LNCaP clone FGC (cell line): ENCODE measurements at regions not wholly inside any gene's neighbourhood (a gene's known extent, or its start where the extent isn't known, plus 50 kb on each side); places are given as distances from the start of the nearest gene placed in this dataset.
A peak's percentile ranks its signal among the peaks of the same experiment; 100 is the strongest.

ENCODE experiments used
- DNase-seq: peaks from one replicate; pipeline ENCODE4 v3.0.0-alpha.2; 2011; ENCODE audit warnings: low read depth
- H3K4me3 ChIP-seq: 2 replicates; pipeline ENCODE4 v1.5.1; 2011; ENCODE audit warnings: mild to moderate bottlenecking, low read depth, low read length, control low read depth
- CTCF ChIP-seq: IDR thresholded peaks from 2 replicates; pipeline ENCODE4 v1.5.1; 2012; ENCODE audit warnings: mild to moderate bottlenecking; ENCODE audit not compliant: control insufficient read depth, insufficient read depth; ENCODE audit errors: extremely low read depth

- no peak overlapping the region for H3K4me3 ChIP-seq
- peak; percentile 96 for TF ChIP-seq CTCF
- peak; percentile 58 for DNase-seq
Measured at GRCh38 chr4:46648088-46648744, 258.3 kb upstream of the GABRA2 start.

GRCh38 chr4:46645126-46645525, 255.2 kb upstream of the GABRA2 start:
- no peak for TF ChIP-seq CTCF
- H3K4me3 ChIP-seq = no peak overlapping the region
- DNase-seq = no peak
